SJSA1 (cell line): ENCODE measurements at regions not wholly inside any gene's neighbourhood (a gene's known extent, or its start where the extent isn't known, plus 50 kb on each side); places are given as distances from the start of the nearest gene placed in this dataset.
A peak's percentile ranks its signal among the peaks of the same experiment; 100 is the strongest.

Experiments used
- DNase-seq, 2 experiments: peaks; one replicate each; pipeline ENCODE4 v3.0.0-alpha.2; 2015 to 2020; ENCODE audit warnings: low spot score in 2 of 2, low read depth in 1 of 2
- H3K27ac ChIP-seq: fragments of 250-450 bp; sonication (Bioruptor Pico); 2 replicates; pipeline ENCODE4 v1.5.1; 2020; ENCODE audit warnings: mild to moderate bottlenecking, moderate library complexity
- H3K27me3 ChIP-seq: fragments of 250-450 bp; sonication (Bioruptor Pico); replicated peaks from 2 replicates; pipeline ENCODE4 v1.5.1; 2020; ENCODE audit warnings: mild to moderate bottlenecking, moderate library complexity
- H3K36me3 ChIP-seq: fragments of 250-450 bp; sonication (Bioruptor Pico); 2 replicates; pipeline ENCODE4 v1.5.1; 2020; ENCODE audit warnings: mild to moderate bottlenecking
- H3K4me1 ChIP-seq: fragments of 250-450 bp; sonication (Bioruptor Pico); replicated peaks from 2 replicates; pipeline ENCODE4 v1.6.1; 2021; ENCODE audit warnings: mild to moderate bottlenecking
- H3K4me3 ChIP-seq: fragments of 250-450 bp; sonication (Bioruptor Pico); 2 replicates; pipeline ENCODE4 v1.5.1; 2020; ENCODE audit warnings: mild to moderate bottlenecking
- H3K9me3 ChIP-seq: fragments of 250-450 bp; sonication (Bioruptor Pico); replicated peaks from 2 replicates; pipeline ENCODE4 v1.5.1; 2020; ENCODE audit warnings: mild to moderate bottlenecking

GRCh38 chr10:44704616-44705015 is 206.5 kb upstream of the TMEM72 start:
- Histone ChIP-seq H3K9me3 (no peaks in the 10 kb centered on the region), H3K36me3 (no peaks in the 10 kb centered on the region), H3K27me3 (no peaks in the 10 kb centered on the region), H3K4me3 (no peak overlapping the region), H3K4me1 (peaks cover 33% of the 10 kb centered on the region), H3K27ac (peak overlapping the region; percentile 78; the same call in 1 of the 2 replicates)
- DNase-seq, result no peak

DNA sequence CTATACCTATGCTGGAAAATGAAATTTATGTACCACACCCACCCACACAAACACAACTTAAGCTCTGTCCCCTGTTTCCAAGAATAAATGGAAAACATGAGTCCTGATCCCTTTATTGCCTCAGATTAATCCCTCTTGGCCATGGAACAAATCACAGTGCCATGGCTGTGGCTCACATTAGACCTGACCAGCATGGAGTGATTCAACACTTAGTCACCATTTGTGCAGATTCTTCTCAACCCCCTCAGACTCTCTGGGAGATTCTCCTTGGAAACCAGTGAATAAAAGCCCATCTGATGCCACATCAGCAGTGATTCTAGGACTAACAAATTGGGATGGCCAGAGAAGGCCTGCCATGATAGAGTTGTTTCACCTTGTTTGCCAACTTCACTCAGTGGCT is 204.4 kb upstream of the TMEM72 start:
- H3K27me3 ChIP-seq, result no peaks in the 10 kb centered on the region
- H3K4me1 ChIP-seq, result peaks cover 33% of the 10 kb centered on the region
- DNase-seq, result peak; percentile 56 to 57
- no peaks in the 10 kb centered on the region for H3K9me3 ChIP-seq
- H3K4me3 ChIP-seq, result no peak overlapping the region
- no peaks in the 10 kb centered on the region for H3K36me3 ChIP-seq
- H3K27ac ChIP-seq, result peak overlapping the region; percentile 35

GRCh38 chr10:44713307-44713706 is 197.8 kb upstream of the TMEM72 start:
- Histone ChIP-seq H3K4me3 (no peak overlapping the region), H3K27ac (no peak overlapping the region), H3K36me3 (no peaks in the 10 kb centered on the region), H3K27me3 (no peaks in the 10 kb centered on the region), H3K4me1 (no peaks in the 10 kb centered on the region), H3K9me3 (no peaks in the 10 kb centered on the region)
- no peak for DNase-seq

- Histone ChIP-seq H3K36me3 (no peaks in the 10 kb centered on the region), H3K27me3 (no peaks in the 10 kb centered on the region), H3K4me1 (no peaks in the 10 kb centered on the region), H3K27ac (no peak overlapping the region), H3K4me3 (no peak overlapping the region), H3K9me3 (no peaks in the 10 kb centered on the region)
- DNase-seq, result no peak
Observed at GRCh38 chr10:44714451-44714850, 196.7 kb upstream of the TMEM72 start.

GRCh38 chr10:44715136-44715535 is 196.0 kb upstream of the TMEM72 start:
- H3K27ac ChIP-seq, result no peak overlapping the region
- no peak overlapping the region for H3K4me3 ChIP-seq
- no peaks in the 10 kb centered on the region for H3K4me1 ChIP-seq
- no peak for DNase-seq
- H3K27me3 ChIP-seq, result no peaks in the 10 kb centered on the region
- no peaks in the 10 kb centered on the region for H3K36me3 ChIP-seq
- no peaks in the 10 kb centered on the region for H3K9me3 ChIP-seq

DNA sequence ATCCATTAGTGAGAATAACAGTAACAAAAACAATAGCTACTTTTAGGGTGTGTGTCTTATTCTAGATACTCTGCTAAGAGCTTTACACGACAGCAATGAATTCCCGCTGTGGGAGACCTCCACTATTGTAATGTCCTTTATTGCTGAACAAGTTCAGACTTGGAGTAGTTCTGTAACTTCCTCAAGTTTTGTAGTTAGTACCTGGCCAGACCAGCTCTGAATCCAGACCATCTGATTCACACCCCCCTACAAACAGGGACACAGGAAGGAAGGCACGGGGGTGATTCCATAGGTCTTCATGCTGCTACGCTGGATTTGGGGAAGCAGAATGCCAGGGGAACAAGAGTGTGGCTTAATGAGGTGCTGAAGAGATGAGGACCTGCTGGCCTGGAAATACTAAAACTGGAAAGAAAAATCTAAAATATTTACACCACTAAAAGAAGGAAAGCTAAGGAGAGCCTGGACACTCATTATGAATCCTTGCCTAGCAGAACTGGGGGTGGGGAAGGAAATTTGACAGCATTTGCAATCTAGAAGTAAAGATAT is 194.6 kb upstream of the TMEM72 start:
- DNase-seq, result no peak
- H3K4me1 ChIP-seq, result no peaks in the 10 kb centered on the region
- no peaks in the 10 kb centered on the region for H3K36me3 ChIP-seq

DNA sequence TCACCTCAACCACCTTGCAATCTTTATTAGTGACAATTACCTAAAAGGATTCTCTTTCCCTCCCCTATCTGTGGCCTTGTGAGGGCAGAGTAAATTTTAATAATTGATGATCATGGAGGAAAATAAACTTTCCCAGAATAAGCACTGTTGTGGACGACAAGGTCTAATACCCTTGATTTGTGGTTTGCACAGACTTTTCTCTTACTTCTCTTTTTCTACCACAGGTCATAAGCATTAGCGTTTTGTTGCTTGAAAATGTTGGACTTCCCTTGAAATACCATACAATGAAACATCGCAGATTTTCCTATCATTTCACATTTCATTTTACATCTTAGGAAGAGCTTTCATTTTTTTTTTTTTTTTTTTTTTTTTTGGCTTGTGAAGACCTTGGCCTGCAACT is 188.1 kb upstream of the TMEM72 start:
- no peak for DNase-seq
- Histone ChIP-seq H3K36me3 (no peaks in the 10 kb centered on the region), H3K27ac (no peak overlapping the region), H3K27me3 (no peaks in the 10 kb centered on the region), H3K9me3 (no peaks in the 10 kb centered on the region), H3K4me1 (peaks cover 10% of the 10 kb centered on the region), H3K4me3 (no peak overlapping the region)

More for the DNA sequence above, 194.6 kb upstream of the TMEM72 start:
- Histone ChIP-seq H3K9me3 (no peaks in the 10 kb centered on the region), H3K27ac (no peak overlapping the region), H3K27me3 (no peaks in the 10 kb centered on the region), H3K4me3 (no peak overlapping the region)

DNA sequence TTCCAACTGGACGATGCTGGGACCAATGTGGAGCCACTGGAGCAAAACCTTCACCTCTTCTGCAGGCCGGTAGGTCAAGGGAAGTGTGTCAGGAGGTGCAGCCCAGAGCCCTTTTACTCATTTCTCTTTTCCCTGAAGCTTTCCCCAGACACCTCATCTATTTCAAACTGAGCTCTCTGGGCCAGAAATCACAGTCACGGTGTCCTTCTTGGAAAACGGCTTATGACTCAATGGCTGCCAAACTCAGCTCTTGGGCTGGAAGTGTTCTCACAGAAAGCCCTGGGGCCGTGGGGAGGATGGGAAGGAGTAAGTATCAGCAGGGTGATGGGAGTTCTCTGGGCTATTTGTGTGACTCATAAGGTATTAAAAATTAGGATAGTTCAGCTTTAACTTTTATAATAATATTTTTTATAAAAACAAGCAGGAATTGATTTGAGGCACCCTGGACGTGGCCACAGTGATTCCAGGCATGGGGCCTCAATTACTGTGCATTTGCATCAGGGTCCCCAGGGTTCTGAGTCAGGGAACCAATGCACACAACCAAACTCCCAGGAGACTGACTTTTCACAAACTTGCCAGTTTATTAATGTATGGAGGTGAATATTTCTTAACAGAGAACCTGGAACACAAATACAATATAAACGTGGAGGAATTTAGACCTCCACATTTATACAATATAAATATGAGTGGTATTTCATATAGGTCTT is 187.4 kb upstream of the TMEM72 start:
- Histone ChIP-seq H3K36me3 (no peaks in the 10 kb centered on the region), H3K4me1 (peaks cover 10% of the 10 kb centered on the region), H3K27me3 (no peaks in the 10 kb centered on the region), H3K4me3 (no peak overlapping the region), H3K9me3 (no peaks in the 10 kb centered on the region), H3K27ac (no peak overlapping the region)
- no peak for DNase-seq

DNA sequence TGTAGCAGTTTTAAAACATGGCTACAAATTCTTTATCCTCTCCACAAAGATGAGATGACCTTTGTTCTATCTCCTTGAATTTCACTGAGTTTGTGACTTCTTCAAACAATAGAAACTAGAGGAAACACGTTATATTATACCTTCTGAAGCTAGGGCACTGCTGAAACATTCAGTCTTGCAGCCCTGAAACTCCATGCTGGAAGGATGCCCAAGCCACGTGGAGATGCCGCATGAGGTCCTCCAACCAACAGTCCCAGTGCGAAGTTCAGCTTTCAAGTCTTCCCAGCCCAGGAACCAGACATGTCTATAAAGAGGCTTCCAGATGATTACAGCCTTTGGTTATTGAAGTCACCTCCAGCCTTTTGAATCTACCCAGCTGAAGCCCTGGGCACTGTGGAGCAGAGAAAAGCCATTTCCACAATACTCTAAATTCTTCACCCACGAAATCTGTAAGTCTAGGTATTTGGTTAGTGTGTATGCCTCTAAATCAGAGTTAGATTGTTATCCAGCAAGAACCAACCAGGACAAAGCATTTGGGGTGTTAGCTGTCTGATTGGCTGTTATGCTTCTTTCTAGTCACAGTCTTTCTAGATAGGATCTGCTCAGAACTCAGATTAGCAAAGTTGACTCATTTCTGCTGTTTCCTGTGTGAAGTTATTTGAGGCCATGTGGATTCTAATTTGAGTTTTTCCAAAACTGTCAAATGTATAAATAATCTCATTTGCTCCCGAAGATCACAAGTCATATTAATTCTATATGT is 186.5 kb upstream of the TMEM72 start:
- Histone ChIP-seq H3K4me3 (no peak overlapping the region), H3K36me3 (no peaks in the 10 kb centered on the region), H3K9me3 (no peaks in the 10 kb centered on the region), H3K27me3 (no peaks in the 10 kb centered on the region), H3K27ac (no peak overlapping the region), H3K4me1 (peaks cover 10% of the 10 kb centered on the region)
- DNase-seq, result no peak

- H3K9me3 ChIP-seq, result no peaks in the 10 kb centered on the region
- H3K4me3 ChIP-seq, result no peak overlapping the region
- peaks cover 10% of the 10 kb centered on the region for H3K4me1 ChIP-seq
- no peak overlapping the region for H3K27ac ChIP-seq
- no peaks in the 10 kb centered on the region for H3K36me3 ChIP-seq
- H3K27me3 ChIP-seq, result no peaks in the 10 kb centered on the region
- DNase-seq, result no peak
Observed at GRCh38 chr10:44725404-44725803, 185.7 kb upstream of the TMEM72 start.

DNA sequence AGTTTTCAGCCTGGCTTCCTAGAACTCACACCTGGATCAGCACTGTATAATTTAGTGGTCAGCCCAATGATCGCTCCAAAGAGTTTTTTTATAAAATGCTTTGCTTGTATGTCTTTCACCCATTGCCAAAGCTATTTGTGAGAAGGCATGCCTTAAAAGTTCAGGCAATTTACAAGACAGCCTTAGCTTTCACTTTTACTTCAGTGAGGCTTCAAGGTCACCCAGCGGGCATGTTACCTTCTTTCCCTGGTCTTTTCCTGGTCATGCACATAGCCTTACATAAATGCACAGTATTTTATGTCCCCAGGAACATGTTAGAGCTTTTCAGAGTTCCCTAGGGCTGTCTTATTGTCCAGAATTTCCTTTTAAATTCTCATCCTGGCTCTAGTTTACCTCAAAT is 179.9 kb upstream of the TMEM72 start:
- no peaks in the 10 kb centered on the region for H3K27me3 ChIP-seq
- H3K36me3 ChIP-seq, result no peaks in the 10 kb centered on the region
- H3K27ac ChIP-seq, result no peak overlapping the region
- H3K4me3 ChIP-seq, result no peak overlapping the region
- H3K9me3 ChIP-seq, result no peaks in the 10 kb centered on the region
- no peak for DNase-seq
- H3K4me1 ChIP-seq, result no peaks in the 10 kb centered on the region

- DNase-seq, result no peak
- no peaks in the 10 kb centered on the region for H3K9me3 ChIP-seq
Observed at GRCh38 chr10:44733501-44734488, 177.3 kb upstream of the TMEM72 start.

DNA sequence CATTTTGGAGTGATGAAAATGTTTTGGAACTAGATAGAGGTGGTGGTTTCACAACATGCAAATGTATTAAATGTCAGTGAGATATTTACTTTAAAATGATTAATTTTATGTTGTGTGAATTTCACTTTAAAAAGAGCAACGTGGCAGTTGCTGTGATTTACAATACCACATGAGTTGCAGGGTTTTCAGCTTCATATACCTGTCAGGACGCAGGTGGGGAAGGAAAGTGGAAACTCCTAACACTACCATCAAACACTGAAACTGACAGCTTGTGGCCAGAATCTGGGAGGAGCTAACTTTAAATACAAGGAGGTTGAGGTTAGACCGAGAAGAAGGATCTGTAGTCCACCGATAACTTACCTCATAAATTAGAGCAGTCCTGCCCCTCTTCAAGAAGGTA is 168.9 kb upstream of the TMEM72 start:
- Histone ChIP-seq H3K36me3 (no peaks in the 10 kb centered on the region), H3K4me1 (no peaks in the 10 kb centered on the region), H3K27ac (no peak overlapping the region), H3K9me3 (no peaks in the 10 kb centered on the region), H3K27me3 (no peaks in the 10 kb centered on the region), H3K4me3 (no peak overlapping the region)
- no peak for DNase-seq

More at GRCh38 chr10:44733501-44734488, 177.3 kb upstream of the TMEM72 start:
- H3K27me3 ChIP-seq, result no peaks in the 10 kb centered on the region
- no peak overlapping the region for H3K4me3 ChIP-seq
- no peak overlapping the region for H3K27ac ChIP-seq
- H3K4me1 ChIP-seq, result no peaks in the 10 kb centered on the region
- H3K36me3 ChIP-seq, result no peaks in the 10 kb centered on the region
